IPS-18a (cell line): ENCODE measurements at regions not wholly inside any gene's neighbourhood (a gene's known extent, or its start where the extent isn't known, plus 50 kb on each side); places are given as distances from the start of the nearest gene placed in this dataset.

ENCODE experiments used
- H3K27ac ChIP-seq: one replicate; pipeline ENCODE4 v1.5.1; 2013; ENCODE audit warnings: low read length
- H3K27me3 ChIP-seq: one replicate; pipeline ENCODE4 v1.6.1; 2013; ENCODE audit warnings: mild to moderate bottlenecking, low read length; ENCODE audit not compliant: control insufficient read depth, insufficient read depth
- H3K36me3 ChIP-seq: one replicate; pipeline ENCODE4 v1.6.1; 2013; ENCODE audit warnings: low read depth, low read length; ENCODE audit not compliant: control insufficient read depth
- H3K4me1 ChIP-seq: one replicate; pipeline ENCODE4 v1.6.1; 2013; ENCODE audit warnings: low read depth, low read length; ENCODE audit not compliant: control insufficient read depth
- H3K4me3 ChIP-seq: one replicate; pipeline ENCODE4 v1.5.1; 2013; ENCODE audit warnings: low read length
- H3K9ac ChIP-seq: one replicate; pipeline ENCODE4 v1.6.1; 2013; ENCODE audit warnings: mild to moderate bottlenecking, low read length, moderate library complexity
- H3K9me3 ChIP-seq: one replicate; pipeline ENCODE4 v1.6.1; 2013; ENCODE audit warnings: low read depth, low read length; ENCODE audit not compliant: control insufficient read depth

DNA sequence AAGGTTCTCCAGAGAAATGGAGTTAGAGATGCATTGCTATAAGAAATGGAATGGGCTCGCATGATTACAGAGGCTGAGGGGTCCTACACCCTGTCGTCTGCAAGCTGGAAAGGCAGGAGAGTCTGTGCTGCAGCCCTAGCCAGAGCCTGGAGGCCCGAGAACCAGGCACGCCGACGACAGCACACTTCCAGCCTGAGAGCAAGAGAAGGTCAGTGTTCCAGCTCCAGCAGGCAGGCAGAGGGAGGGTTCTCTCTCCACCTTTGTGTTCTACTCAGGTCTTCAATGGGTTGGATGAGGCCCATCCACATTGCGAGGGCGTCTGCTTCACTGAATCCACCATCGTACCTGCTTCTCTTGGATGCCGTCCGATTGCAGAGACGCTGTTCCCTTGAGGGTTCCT, 177.6 kb upstream of the HDAC4 start:
- no peak overlapping the region for H3K27ac ChIP-seq
- no peak overlapping the region for H3K4me3 ChIP-seq
- no peaks in the 10 kb centered on the region for H3K36me3 ChIP-seq
- peaks cover 7% of the 10 kb centered on the region for H3K4me1 ChIP-seq
- no peaks in the 10 kb centered on the region for H3K9me3 ChIP-seq
- H3K27me3 ChIP-seq = no peaks in the 10 kb centered on the region
- no peak overlapping the region for H3K9ac ChIP-seq

DNA sequence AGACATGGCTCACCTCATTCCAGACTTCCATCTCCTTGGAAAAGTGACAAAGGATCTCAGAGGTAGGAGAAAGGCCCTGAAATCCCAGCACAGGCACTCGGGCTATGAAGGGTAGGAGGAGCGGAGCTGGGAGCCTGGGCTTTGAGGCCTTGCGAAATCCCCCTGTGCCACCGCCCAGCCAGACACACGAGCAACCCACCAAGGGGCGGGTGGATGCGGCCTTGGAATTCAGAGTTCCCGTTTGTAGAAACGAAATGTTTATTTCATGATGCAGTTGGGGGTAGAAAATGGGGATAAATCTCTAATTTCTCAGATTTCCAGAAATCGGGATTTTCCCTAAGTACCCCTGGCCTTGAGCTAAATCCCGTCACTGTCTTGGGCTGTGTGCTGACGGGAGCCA, 177.1 kb upstream of the HDAC4 start:
- Histone ChIP-seq H3K4me3 (no peak overlapping the region), H3K27me3 (no peaks in the 10 kb centered on the region), H3K36me3 (no peaks in the 10 kb centered on the region), H3K9ac (no peak overlapping the region), H3K27ac (no peak overlapping the region), H3K4me1 (peaks cover 7% of the 10 kb centered on the region), H3K9me3 (no peaks in the 10 kb centered on the region)

DNA sequence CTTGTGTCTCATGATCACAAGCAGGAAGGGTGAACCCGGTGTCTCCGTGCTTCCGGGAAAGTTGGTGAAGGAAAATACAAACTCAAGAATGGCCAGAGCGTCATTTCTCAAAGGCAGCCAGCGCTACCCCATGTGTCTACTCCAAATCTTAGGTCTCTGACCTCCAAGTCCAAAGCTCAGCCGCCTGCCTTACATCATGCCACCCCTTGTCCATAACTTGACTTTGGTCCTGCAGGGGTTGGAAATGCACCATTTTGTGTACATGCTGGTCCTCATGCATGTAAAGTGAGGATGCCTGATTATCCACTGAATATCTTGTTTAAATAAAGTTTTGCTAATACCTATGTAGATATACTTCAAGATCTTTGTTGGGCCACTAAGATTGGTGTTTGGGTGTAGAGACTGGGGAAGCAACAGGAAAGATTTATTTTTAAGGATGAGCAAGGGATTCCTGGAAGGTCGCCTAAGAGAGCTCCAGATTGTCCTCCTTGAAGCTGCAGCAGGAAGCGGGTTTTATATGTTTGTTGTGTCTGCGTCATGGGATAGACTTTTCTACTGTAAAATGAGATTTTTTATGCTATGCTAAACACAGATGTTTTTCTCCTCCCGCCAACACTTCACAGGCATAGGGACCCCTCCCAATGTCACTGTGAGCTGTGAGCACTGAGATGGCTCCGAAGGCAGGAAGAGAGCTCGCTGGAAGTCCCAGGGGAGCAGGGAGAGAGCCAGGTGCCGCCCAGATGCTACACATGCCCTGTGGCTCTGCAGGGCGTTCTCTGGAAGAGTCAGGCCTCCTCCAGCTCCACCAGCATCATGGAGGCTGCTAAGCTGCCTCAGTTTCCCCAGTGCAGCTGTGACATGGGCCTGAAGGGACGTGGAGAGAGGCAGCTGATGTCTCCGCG, 176.2 kb upstream of the HDAC4 start:
- Histone ChIP-seq H3K4me3 (no peak overlapping the region), H3K27me3 (no peaks in the 10 kb centered on the region), H3K4me1 (peaks cover 1% of the 10 kb centered on the region)

DNA sequence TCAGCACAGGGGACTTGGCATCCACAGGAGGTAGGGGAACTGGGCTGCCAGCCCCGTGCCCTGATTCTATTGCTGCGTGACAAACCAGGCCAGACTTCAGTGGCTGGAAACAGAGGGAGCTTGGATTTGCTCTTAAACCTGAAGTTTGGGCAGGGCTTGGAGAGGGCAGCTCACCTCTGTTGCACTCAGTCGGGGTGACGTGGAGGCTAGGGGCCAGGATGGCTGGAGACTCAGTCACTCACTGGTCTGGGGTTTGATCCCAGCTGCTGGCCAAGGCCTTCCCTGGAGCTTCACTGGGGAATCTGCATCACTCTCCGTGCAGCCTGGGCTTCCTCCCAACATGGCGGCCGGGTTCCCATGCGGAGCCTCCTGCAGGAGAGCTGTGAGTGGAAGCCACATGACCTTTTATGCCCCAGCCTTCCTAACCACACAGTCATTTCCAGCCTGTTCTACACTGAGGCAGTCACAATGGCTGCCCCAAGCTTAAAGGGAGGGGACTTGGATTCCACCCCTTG, 175.2 kb upstream of the HDAC4 start:
- Histone ChIP-seq H3K4me1 (no peaks in the 10 kb centered on the region), H3K4me3 (no peak overlapping the region), H3K27ac (no peak overlapping the region), H3K36me3 (no peaks in the 10 kb centered on the region), H3K27me3 (no peaks in the 10 kb centered on the region), H3K9ac (no peak overlapping the region), H3K9me3 (no peaks in the 10 kb centered on the region)

More for the DNA sequence above, 176.2 kb upstream of the HDAC4 start:
- no peaks in the 10 kb centered on the region for H3K36me3 ChIP-seq
- H3K27ac ChIP-seq = no peak overlapping the region
- H3K9ac ChIP-seq = no peak overlapping the region
- no peaks in the 10 kb centered on the region for H3K9me3 ChIP-seq

DNA sequence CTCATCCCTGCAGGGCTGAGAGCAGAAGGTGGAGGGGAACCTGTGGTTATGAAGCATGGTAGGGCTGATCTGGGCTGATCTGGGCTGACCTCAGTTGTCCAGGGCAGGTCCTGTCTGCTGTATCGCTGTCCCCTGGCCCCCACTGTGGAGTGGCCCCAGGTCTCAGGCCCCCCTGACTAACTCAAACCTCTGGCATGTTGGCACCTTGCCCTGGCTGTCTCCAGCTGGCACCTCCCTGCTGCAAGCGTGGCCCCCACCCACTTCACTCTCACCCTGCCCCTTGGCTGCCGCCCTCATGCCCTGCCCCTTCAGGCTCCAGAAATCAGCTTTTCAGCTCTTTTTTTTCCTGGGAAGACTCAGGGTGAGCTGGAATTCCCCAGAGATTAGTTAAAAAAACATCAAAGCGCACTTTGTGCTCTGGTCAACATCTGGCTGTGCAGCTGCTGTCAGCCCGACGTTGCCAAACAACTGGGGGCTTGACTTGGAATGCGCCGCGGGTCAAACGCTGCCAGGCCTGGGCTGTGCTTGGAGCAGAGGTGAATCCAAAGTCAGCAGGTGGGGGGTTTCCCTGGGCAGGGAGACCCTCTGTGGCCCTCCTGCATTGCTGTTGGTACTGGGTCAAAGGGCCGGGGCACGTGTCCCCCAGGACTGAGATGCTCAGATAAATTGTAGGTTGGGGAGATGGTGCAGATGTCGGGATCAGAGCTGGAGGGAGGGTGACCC, 173.8 kb upstream of the HDAC4 start:
- no peak overlapping the region for H3K4me3 ChIP-seq
- no peaks in the 10 kb centered on the region for H3K27me3 ChIP-seq
- no peak overlapping the region for H3K27ac ChIP-seq
- H3K9me3 ChIP-seq = no peaks in the 10 kb centered on the region
- H3K9ac ChIP-seq = no peak overlapping the region
- no peaks in the 10 kb centered on the region for H3K4me1 ChIP-seq
- H3K36me3 ChIP-seq = no peaks in the 10 kb centered on the region

DNA sequence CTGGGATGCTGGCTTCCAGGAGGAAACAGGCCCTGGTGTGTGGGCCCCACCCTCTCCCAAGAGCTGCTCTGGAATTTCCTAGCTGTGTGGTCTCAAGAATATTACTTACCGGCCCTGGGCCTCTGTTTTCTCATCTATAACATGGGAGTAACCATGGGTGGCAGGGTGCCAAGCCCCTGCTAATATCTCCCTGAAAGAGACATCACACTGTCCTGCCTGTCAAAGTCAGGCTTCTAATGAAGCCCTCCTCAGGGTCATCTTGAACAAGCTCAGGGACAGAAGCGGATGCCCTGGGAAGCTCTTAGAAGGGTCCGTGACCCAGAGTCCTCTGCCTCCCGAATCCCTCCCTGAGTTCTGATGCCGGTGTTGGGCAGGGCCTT, 173.2 kb upstream of the HDAC4 start:
- H3K9ac ChIP-seq = no peak overlapping the region
- H3K27me3 ChIP-seq = no peaks in the 10 kb centered on the region
- H3K36me3 ChIP-seq = no peaks in the 10 kb centered on the region
- no peak overlapping the region for H3K27ac ChIP-seq
- no peaks in the 10 kb centered on the region for H3K4me1 ChIP-seq
- no peaks in the 10 kb centered on the region for H3K9me3 ChIP-seq
- H3K4me3 ChIP-seq = no peak overlapping the region

DNA sequence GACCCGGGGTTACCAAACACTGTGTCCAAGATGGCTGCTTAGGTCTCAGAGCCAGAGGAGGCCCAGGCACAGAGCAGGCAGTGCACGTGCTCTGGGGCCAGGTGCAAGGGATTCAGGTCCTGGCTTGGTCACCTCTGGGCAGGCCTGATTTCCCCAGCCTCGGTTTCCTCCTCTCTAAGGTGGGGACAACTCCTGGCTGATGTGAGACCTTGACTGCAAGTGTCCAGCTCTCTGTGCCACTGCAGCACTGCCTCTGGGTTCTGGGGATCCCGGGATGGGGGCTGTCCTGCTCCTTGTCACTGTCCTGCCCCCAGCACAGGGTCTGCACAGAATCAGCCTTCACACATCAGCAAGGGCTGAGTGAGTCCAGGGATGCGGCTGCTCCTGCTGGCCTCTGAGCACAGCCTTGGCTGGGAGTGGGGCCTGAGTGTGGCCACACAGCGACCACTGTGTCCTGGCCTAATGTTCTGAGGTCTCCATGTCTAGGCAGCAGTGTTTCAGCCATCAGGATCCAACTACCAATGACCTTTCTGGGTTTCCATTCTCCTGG, 170.2 kb upstream of the HDAC4 start:
- no peaks in the 10 kb centered on the region for H3K9me3 ChIP-seq
- H3K4me3 ChIP-seq = no peak overlapping the region
- H3K27me3 ChIP-seq = no peaks in the 10 kb centered on the region
- no peak overlapping the region for H3K27ac ChIP-seq
- no peak overlapping the region for H3K9ac ChIP-seq
- H3K4me1 ChIP-seq = no peaks in the 10 kb centered on the region
- no peaks in the 10 kb centered on the region for H3K36me3 ChIP-seq

DNA sequence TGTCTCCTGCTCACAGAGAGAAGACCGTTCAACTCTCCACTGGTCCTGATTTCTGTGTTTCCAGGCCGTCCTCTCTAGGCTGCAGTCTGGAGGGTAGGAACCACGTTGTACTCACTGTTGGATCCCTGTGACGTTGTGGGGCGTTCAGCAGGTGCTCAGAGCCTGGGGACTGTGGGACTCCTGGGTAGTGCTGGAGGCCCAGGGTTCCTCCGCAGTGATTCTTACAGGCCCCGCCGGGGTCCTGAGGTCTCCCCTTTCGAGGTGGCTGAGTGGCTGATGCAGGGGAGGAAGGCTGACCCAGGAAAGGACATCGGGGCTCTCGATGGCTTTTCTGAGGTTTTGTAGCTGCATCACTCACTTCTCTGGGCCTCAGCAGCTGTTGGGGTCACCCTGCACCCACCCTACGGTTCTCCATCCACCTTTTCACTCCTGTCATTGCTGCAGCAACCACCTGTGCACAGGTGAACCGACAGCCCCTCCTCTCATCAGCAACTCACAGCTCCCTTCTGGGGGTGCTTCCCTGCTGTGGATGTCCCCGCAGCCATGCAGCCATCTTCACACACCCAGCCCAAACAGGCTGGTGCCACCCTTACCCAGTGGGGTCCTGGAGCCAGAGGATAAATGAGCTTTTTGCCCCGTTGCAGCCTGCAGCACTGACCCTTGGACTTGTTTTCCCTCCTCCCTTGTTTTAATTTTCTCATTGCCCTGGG, 169.6 kb upstream of the HDAC4 start:
- H3K9me3 ChIP-seq = no peaks in the 10 kb centered on the region
- no peak overlapping the region for H3K27ac ChIP-seq
- no peaks in the 10 kb centered on the region for H3K4me1 ChIP-seq
- no peaks in the 10 kb centered on the region for H3K36me3 ChIP-seq
- no peak overlapping the region for H3K4me3 ChIP-seq
- no peaks in the 10 kb centered on the region for H3K27me3 ChIP-seq
- H3K9ac ChIP-seq = no peak overlapping the region

DNA sequence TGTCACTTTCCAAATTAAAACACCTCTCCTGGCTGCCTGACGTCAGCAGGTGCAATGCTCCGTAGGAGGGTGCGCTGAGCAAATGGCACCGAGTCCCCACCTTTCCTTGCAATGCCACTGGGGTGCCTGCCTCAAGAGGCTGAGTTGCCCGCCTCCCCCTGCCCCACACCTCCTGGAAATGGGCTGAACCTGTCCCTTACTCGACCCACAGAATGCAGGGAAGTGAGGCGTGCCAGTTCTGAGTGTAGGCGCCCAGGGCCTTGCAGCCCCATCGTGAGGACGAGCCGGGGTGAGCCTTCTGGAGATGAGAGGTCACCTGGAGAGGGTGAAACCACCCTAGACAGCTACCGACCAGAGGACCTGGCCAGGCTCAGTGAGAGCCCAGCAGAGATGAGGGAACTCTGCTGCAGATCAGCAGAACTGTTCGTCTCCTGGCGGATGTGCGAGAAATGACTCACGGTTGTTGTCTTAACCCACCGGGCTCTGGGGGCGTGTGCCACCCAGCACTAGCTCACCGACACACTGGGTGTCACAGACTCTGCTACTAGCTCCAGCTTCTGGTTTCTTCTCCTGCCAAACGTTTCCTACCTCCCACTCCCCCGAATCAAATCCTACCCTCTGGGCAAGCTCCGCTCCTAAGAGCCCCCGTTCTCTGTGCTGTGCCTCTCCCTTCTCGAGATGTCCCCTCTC, 168.7 kb upstream of the HDAC4 start:
- H3K4me3 ChIP-seq = no peak overlapping the region
- H3K9ac ChIP-seq = no peak overlapping the region
- no peaks in the 10 kb centered on the region for H3K9me3 ChIP-seq
- H3K27ac ChIP-seq = no peak overlapping the region
- no peaks in the 10 kb centered on the region for H3K36me3 ChIP-seq
- no peaks in the 10 kb centered on the region for H3K4me1 ChIP-seq
- H3K27me3 ChIP-seq = no peaks in the 10 kb centered on the region

DNA sequence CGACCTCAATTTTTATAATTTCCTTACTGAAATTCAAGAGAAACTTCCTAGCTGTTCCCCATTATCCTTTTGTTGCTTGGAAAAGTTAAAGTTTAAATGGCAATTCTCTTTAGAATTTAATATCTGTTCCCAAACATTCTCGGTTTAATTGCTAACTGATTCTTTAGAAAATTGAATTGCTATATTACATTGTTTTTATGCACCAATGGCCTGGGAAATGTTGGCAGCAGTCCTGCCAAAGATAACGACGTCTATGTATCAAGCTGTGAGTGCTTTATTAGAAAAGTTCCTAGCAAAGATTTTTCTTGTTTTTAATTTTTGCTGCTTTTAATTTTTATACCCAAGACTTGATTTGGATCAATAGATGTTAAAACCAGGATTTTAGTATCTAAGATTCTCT, 167.8 kb upstream of the HDAC4 start:
- Histone ChIP-seq H3K36me3 (no peaks in the 10 kb centered on the region), H3K4me3 (no peak overlapping the region), H3K27me3 (no peaks in the 10 kb centered on the region), H3K9me3 (no peaks in the 10 kb centered on the region), H3K4me1 (no peaks in the 10 kb centered on the region), H3K9ac (no peak overlapping the region), H3K27ac (no peak overlapping the region)

DNA sequence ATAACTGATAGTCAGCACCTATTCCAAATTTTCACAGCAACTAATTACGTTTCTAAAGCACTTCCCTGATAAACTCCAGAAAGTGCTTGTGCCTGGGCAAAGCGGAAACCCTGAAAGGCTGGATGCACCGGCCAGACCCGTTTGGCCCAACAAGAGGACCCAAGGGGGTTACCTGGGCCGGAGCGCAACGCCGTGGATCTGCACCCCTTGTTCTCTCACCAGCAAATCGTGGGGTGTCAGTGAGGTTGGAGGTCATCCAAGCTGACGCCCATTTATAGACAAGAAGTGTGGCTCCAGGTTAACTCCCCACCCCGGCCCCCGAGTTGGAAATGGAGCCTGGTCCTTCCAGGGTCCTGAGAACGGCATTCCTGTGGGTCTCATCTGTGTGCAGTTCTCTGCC, 167.0 kb upstream of the HDAC4 start:
- Histone ChIP-seq H3K36me3 (no peaks in the 10 kb centered on the region), H3K9me3 (no peaks in the 10 kb centered on the region), H3K27ac (no peak overlapping the region), H3K4me3 (no peak overlapping the region), H3K9ac (no peak overlapping the region), H3K27me3 (no peaks in the 10 kb centered on the region), H3K4me1 (no peaks in the 10 kb centered on the region)
